ENCODE measurements at regions not wholly inside any gene's neighbourhood (a gene's known extent, or its start where the extent isn't known, plus 50 kb on each side); places are given as distances from the start of the nearest gene placed in this dataset.

GRCh38 chr15:93829115-93829870 lies 402.1 kb upstream of the MCTP2 start:
- Histone ChIP-seq H3K4me2 (ENCODE audit: low read depth, low read length, poor library complexity, severe bottlenecking) (no peak overlapping the region), H3K9ac (ENCODE audit: low read depth, low read length, poor library complexity, severe bottlenecking) (no peak overlapping the region), H3K4me3 (ENCODE audit: low read length, poor library complexity, severe bottlenecking) (no peak overlapping the region), H3K9me2 (replicated peaks; ENCODE audit: low read depth, low read length) (no peaks in the 10 kb centered on the region), H3K9me3 (ENCODE audit: insufficient read depth, low read depth, low read length) (no peaks in the 10 kb centered on the region), H4K20me1 (ENCODE audit: insufficient read depth, low read length, poor library complexity, severe bottlenecking) (no peaks in the 10 kb centered on the region), H3K4me1 (ENCODE audit: insufficient read depth, low read length, poor library complexity, severe bottlenecking) (no peaks in the 10 kb centered on the region), H2AFZ (ENCODE audit: low read length) (no peak overlapping the region), H3K79me2 (ENCODE audit: insufficient read depth, low read length) (no peaks in the 10 kb centered on the region), H3K27me3 (ENCODE audit: insufficient read depth, low read length, poor library complexity, severe bottlenecking) (no peaks in the 10 kb centered on the region), H3K36me3 (ENCODE audit: insufficient read depth, low read length) (no peaks in the 10 kb centered on the region), H3F3A (ENCODE audit: low read depth) (no peaks in the 10 kb centered on the region)
- TF ChIP-seq CTCF (conservative IDR thresholded peaks at IDR 0.05; ENCODE audit: low read length) (no peak), EZH2phosphoT487 (IDR thresholded peaks at IDR 0.05; ENCODE audit: borderline replicate concordance) (no peak)

GRCh38 chr15:93826790-93827189 lies 404.6 kb upstream of the MCTP2 start:
- Histone ChIP-seq H3K4me1 (ENCODE audit: insufficient read depth, low read length, poor library complexity, severe bottlenecking) (no peaks in the 10 kb centered on the region), H3K9me2 (replicated peaks; ENCODE audit: low read depth, low read length) (no peaks in the 10 kb centered on the region), H3K9ac (ENCODE audit: low read depth, low read length, poor library complexity, severe bottlenecking) (no peak overlapping the region), H2AFZ (ENCODE audit: low read length) (no peak overlapping the region), H3K4me3 (ENCODE audit: low read length, poor library complexity, severe bottlenecking) (no peak overlapping the region), H3K79me2 (ENCODE audit: insufficient read depth, low read length) (no peaks in the 10 kb centered on the region), H3K27me3 (ENCODE audit: insufficient read depth, low read length, poor library complexity, severe bottlenecking) (no peaks in the 10 kb centered on the region), H3K4me2 (ENCODE audit: low read depth, low read length, poor library complexity, severe bottlenecking) (no peak overlapping the region), H3K36me3 (ENCODE audit: insufficient read depth, low read length) (no peaks in the 10 kb centered on the region), H4K20me1 (ENCODE audit: insufficient read depth, low read length, poor library complexity, severe bottlenecking) (no peaks in the 10 kb centered on the region), H3K9me3 (ENCODE audit: insufficient read depth, low read depth, low read length) (no peaks in the 10 kb centered on the region), H3F3A (ENCODE audit: low read depth) (no peaks in the 10 kb centered on the region)
- TF ChIP-seq EZH2phosphoT487 (IDR thresholded peaks at IDR 0.05; ENCODE audit: borderline replicate concordance) (no peak), CTCF (conservative IDR thresholded peaks at IDR 0.05; ENCODE audit: low read length) (no peak)

- Histone ChIP-seq H3K4me3 (ENCODE audit: low read length, poor library complexity, severe bottlenecking) (no peak overlapping the region), H3K9me3 (ENCODE audit: insufficient read depth, low read depth, low read length) (no peaks in the 10 kb centered on the region), H3K9ac (ENCODE audit: low read depth, low read length, poor library complexity, severe bottlenecking) (no peak overlapping the region), H3K27me3 (ENCODE audit: insufficient read depth, low read length, poor library complexity, severe bottlenecking) (no peaks in the 10 kb centered on the region), H2AFZ (ENCODE audit: low read length) (no peak overlapping the region), H3K9me2 (replicated peaks; ENCODE audit: low read depth, low read length) (no peaks in the 10 kb centered on the region), H3K36me3 (ENCODE audit: insufficient read depth, low read length) (no peaks in the 10 kb centered on the region), H4K20me1 (ENCODE audit: insufficient read depth, low read length, poor library complexity, severe bottlenecking) (no peaks in the 10 kb centered on the region), H3K79me2 (ENCODE audit: insufficient read depth, low read length) (no peaks in the 10 kb centered on the region), H3K4me1 (ENCODE audit: insufficient read depth, low read length, poor library complexity, severe bottlenecking) (no peaks in the 10 kb centered on the region), H3F3A (ENCODE audit: low read depth) (no peaks in the 10 kb centered on the region), H3K4me2 (ENCODE audit: low read depth, low read length, poor library complexity, severe bottlenecking) (no peak overlapping the region)
- TF ChIP-seq CTCF (conservative IDR thresholded peaks at IDR 0.05; ENCODE audit: low read length) (no peak), EZH2phosphoT487 (IDR thresholded peaks at IDR 0.05; ENCODE audit: borderline replicate concordance) (no peak)
Measured at GRCh38 chr15:93826293-93826692, 405.1 kb upstream of the MCTP2 start.

All from Loucy (cell line).